H1 (cell line): ENCODE measurements at regions not wholly inside any gene's neighbourhood (a gene's known extent, or its start where the extent isn't known, plus 50 kb on each side); places are given as distances from the start of the nearest gene placed in this dataset.

ENCODE experiments used
- CTCF ChIA-PET: fragments of 300-600 bp; sonication (Branson Sonifier 250); formaldehyde crosslinking; loops from one replicate; lab custom pipeline; 2021; ENCODE audit not compliant: partially characterized antibody; lab: Charles Lee
- POLR2A ChIA-PET: fragments of 300-600 bp; sonication (Branson Sonifier 250); formaldehyde crosslinking; loops from one replicate; lab custom pipeline; 2021; ENCODE audit warnings: inconsistent platforms; ENCODE audit not compliant: partially characterized antibody; lab: Charles Lee
- DNase-seq, 2 experiments: peaks; one replicate each; pipeline versions ENCODE4 v3.0.0 to v3.0.0-alpha.2; 2010 to 2022; ENCODE audit warnings: low spot score in 2 of 2, low read depth in 1 of 2, mixed read lengths in 1 of 2
- FAIRE-seq: peaks from 2 replicates; lab custom pipeline; 2011; peaks lifted over from hg19 to GRCh38; lab: Jason Lieb, UNC
- H2AFZ ChIP-seq: 2 replicates; pipeline ENCODE4 v1.8.1; 2012; ENCODE audit warnings: low read length, inconsistent platforms
- H2AK5ac ChIP-seq: 2 replicates; pipeline ENCODE4 v1.6.1; 2013; ENCODE audit warnings: low read depth, low read length
- H2BK120ac ChIP-seq: replicated peaks from 2 replicates; pipeline ENCODE3; 2013; ENCODE audit warnings: low read depth, low read length, inconsistent platforms
- H2BK12ac ChIP-seq: 2 replicates; pipeline ENCODE4 v1.6.1; 2013; ENCODE audit warnings: low read depth, low read length
- H2BK15ac ChIP-seq: 2 replicates; pipeline ENCODE4 v1.6.1; 2013; ENCODE audit warnings: low read length
- H2BK20ac ChIP-seq: 2 replicates; pipeline ENCODE4 v1.6.1; 2013; ENCODE audit warnings: low read length
- H2BK5ac ChIP-seq: 2 replicates; pipeline ENCODE4 v1.6.1; 2013; ENCODE audit warnings: low read depth, low read length
- H3K14ac ChIP-seq: 2 replicates; pipeline ENCODE4 v1.6.1; 2013; ENCODE audit warnings: inconsistent platforms; ENCODE audit not compliant: insufficient read length
- H3K18ac ChIP-seq: 2 replicates; pipeline ENCODE4 v1.6.1; 2013; ENCODE audit warnings: low read length; ENCODE audit errors: extremely low read depth
- H3K23ac ChIP-seq: 2 replicates; pipeline ENCODE4 v1.6.1; 2013; ENCODE audit warnings: inconsistent platforms; ENCODE audit not compliant: insufficient read length
- H3K23me2 ChIP-seq: 2 replicates; pipeline ENCODE4 v1.6.1; 2013; ENCODE audit warnings: low read depth, low read length
- H3K27ac ChIP-seq: 2 replicates; pipeline ENCODE4 v1.6.1; 2011; ENCODE audit warnings: low read depth, low read length, inconsistent platforms
- H3K27me3 ChIP-seq, 4 experiments: replicated peaks in 1 of 4; 1 replicate in 1 of 4; 2 replicates in 3 of 4; pipeline versions ENCODE4 v1.6.1 to v1.8.1; 2011 to 2013; ENCODE audit warnings: low read length in 3 of 4, mild to moderate bottlenecking in 3 of 4, inconsistent platforms in 2 of 4, mixed read lengths in 2 of 4, moderate library complexity in 1 of 4; ENCODE audit not compliant: control insufficient read depth in 3 of 4, insufficient read depth in 3 of 4; ENCODE audit errors: extremely low read depth in 1 of 4
- H3K36me3 ChIP-seq, 4 experiments: 2 replicates each; pipeline versions ENCODE4 v1.6.1 to v1.8.1; 2011 to 2013; ENCODE audit warnings: mild to moderate bottlenecking in 4 of 4, low read length in 3 of 4, moderate library complexity in 2 of 4, control low read depth in 1 of 4, inconsistent platforms in 1 of 4; ENCODE audit not compliant: insufficient read depth in 4 of 4, control insufficient read depth in 2 of 4
- H3K4ac ChIP-seq: replicated peaks from 2 replicates; pipeline ENCODE3; 2013; ENCODE audit warnings: low read length, low read depth, mixed read lengths, inconsistent platforms; ENCODE audit not compliant: insufficient read length
- H3K4me1 ChIP-seq, 4 experiments: replicated peaks in 1 of 4; 1 replicate in 1 of 4; 2 replicates in 3 of 4; pipeline versions ENCODE4 v1.6.1 to v1.8.1; 2011 to 2013; ENCODE audit warnings: low read length in 3 of 4, inconsistent platforms in 2 of 4, mixed read lengths in 1 of 4; ENCODE audit not compliant: insufficient read depth in 4 of 4, control insufficient read depth in 3 of 4
- H3K4me2 ChIP-seq, 2 experiments: 2 replicates each; pipeline versions ENCODE4 v1.6.1 to v1.8.1; 2011 to 2013; ENCODE audit warnings: low read depth in 2 of 2, low read length in 2 of 2, control low read depth in 1 of 2, inconsistent platforms in 1 of 2, mild to moderate bottlenecking in 1 of 2; ENCODE audit not compliant: insufficient read depth in 1 of 2
- H3K4me3 ChIP-seq, 4 experiments: fragments of 200-600, 300-600 bp in 1 of 4; sonication (generic), shearing (Covaris generic), sonication (Bioruptor Twin) in 1 of 4; 2 replicates each; pipeline versions ENCODE4 v1.5.1 to v1.8.1; 2011 to 2016; ENCODE audit warnings: low read length in 4 of 4, low read depth in 3 of 4, control low read depth in 2 of 4, inconsistent platforms in 2 of 4, mild to moderate bottlenecking in 2 of 4, mixed read lengths in 1 of 4, moderate library complexity in 1 of 4; ENCODE audit not compliant: insufficient read depth in 2 of 4; ENCODE audit errors: extremely low read depth in 1 of 4
- H3K56ac ChIP-seq: replicated peaks from 2 replicates; pipeline ENCODE3; 2013; ENCODE audit warnings: low read depth, mild to moderate bottlenecking, mixed read lengths, low read length, inconsistent platforms; ENCODE audit not compliant: insufficient read length
- H3K79me1 ChIP-seq: 2 replicates; pipeline ENCODE4 v1.6.1; 2013; ENCODE audit warnings: low read depth, low read length, control low read depth
- H3K79me2 ChIP-seq, 2 experiments: 2 replicates each; pipeline versions ENCODE4 v1.6.1 to v1.8.1; 2012 to 2013; ENCODE audit warnings: low read length in 2 of 2, mild to moderate bottlenecking in 2 of 2, inconsistent platforms in 1 of 2; ENCODE audit not compliant: insufficient read depth in 2 of 2, control insufficient read depth in 1 of 2
- H3K9ac ChIP-seq, 4 experiments: replicated peaks in 1 of 4; 1 replicate in 1 of 4; 2 replicates in 3 of 4; pipeline versions ENCODE4 v1.6.1 to v1.8.1; 2011 to 2013; ENCODE audit warnings: low read depth in 3 of 4, low read length in 3 of 4, control low read depth in 2 of 4, mild to moderate bottlenecking in 2 of 4, moderate library complexity in 2 of 4, inconsistent platforms in 1 of 4; ENCODE audit errors: extremely low read depth in 1 of 4
- H3K9me3 ChIP-seq, 2 experiments: 2 replicates each; pipeline versions ENCODE4 v1.6.1 to v1.8.1; 2012 to 2013; ENCODE audit warnings: mild to moderate bottlenecking in 2 of 2, moderate library complexity in 2 of 2, control low read depth in 1 of 2, inconsistent platforms in 1 of 2, low read depth in 1 of 2, low read length in 1 of 2, mixed read lengths in 1 of 2; ENCODE audit not compliant: insufficient read depth in 2 of 2
- H4K20me1 ChIP-seq, 2 experiments: replicated peaks in 1 of 2; 2 replicates each; pipeline versions ENCODE3 to v1.8.1; 2011 to 2013; ENCODE audit warnings: inconsistent platforms in 2 of 2, low read length in 2 of 2, mild to moderate bottlenecking in 1 of 2; ENCODE audit not compliant: insufficient read depth in 2 of 2, control insufficient read depth in 1 of 2
- H4K5ac ChIP-seq: 2 replicates; pipeline ENCODE4 v1.6.1; 2013; ENCODE audit warnings: low read length, low read depth, mixed read lengths, inconsistent platforms; ENCODE audit not compliant: insufficient read length
- H4K8ac ChIP-seq: 2 replicates; pipeline ENCODE4 v1.8.0; 2013; ENCODE audit warnings: mild to moderate bottlenecking, moderate library complexity, low read length, inconsistent platforms; ENCODE audit not compliant: insufficient read depth; ENCODE audit errors: extremely low read depth
- H4K91ac ChIP-seq: replicated peaks from 2 replicates; pipeline ENCODE3; 2013; ENCODE audit warnings: low read length, mixed read lengths, inconsistent platforms; ENCODE audit not compliant: insufficient read length
- ASH2L ChIP-seq: fragments of 200-600, 300-600 bp; sonication (generic); IDR thresholded peaks from one replicate; pipeline ENCODE4 v1.7.1; 2017; ENCODE audit warnings: low read length
- CTCF ChIP-seq, 3 experiments: IDR thresholded peaks; 1 replicate in 2 of 3; 2 replicates in 1 of 3; pipeline versions ENCODE4 v1.5.1 to v1.6.1; 2011; ENCODE audit warnings: low read length in 3 of 3, mild to moderate bottlenecking in 3 of 3, inconsistent platforms in 2 of 3, low read depth in 1 of 3, moderate library complexity in 1 of 3; ENCODE audit not compliant: insufficient read depth in 1 of 3; ENCODE audit errors: control extremely low read depth in 1 of 3
- EP300 ChIP-seq, 2 experiments: IDR thresholded peaks; 1 replicate in 1 of 2; 2 replicates in 1 of 2; pipeline ENCODE4 v1.6.1; 2011 to 2012; ENCODE audit warnings: low read depth in 2 of 2, low read length in 2 of 2, mild to moderate bottlenecking in 2 of 2, borderline replicate concordance in 1 of 2, inconsistent platforms in 1 of 2, moderate library complexity in 1 of 2
- RAD21 ChIP-seq, 2 experiments: IDR thresholded peaks in 1 of 2; conservative IDR thresholded peaks in 1 of 2; 2 replicates each; pipeline ENCODE4 v1.6.1; 2011; ENCODE audit warnings: low read depth in 2 of 2, low read length in 2 of 2, improper control_type of control experiment in 1 of 2, inconsistent platforms in 1 of 2, mild to moderate bottlenecking in 1 of 2, moderate library complexity in 1 of 2
- WGBS, 2 experiments: shearing (Covaris generic) in 1 of 2; methylation state at CpG; one replicate each; pipeline versions ENCODE4 v1.1.6 to v1.1.7; 2013 to 2015; ENCODE audit warnings: low lambda C conversion rate in 2 of 2, mixed read lengths in 2 of 2, inconsistent platforms in 1 of 2, low coverage in 1 of 2, missing lambda C conversion rate in 1 of 2; ENCODE audit not compliant: insufficient replicate concordance in 2 of 2, insufficient coverage in 1 of 2, insufficient read length in 1 of 2; ENCODE audit errors: extremely low coverage in 1 of 2, missing lambda C conversion rate in 1 of 2; 5-methylcytosine and 5-hydroxymethylcytosine counted together

- H3K14ac ChIP-seq = no peak overlapping the region
- no peaks in the 10 kb centered on the region for H3K27me3 ChIP-seq
- no peaks in the 10 kb centered on the region for H3K79me1 ChIP-seq
- H4K8ac ChIP-seq = no peak overlapping the region
- no peak overlapping the region for H4K5ac ChIP-seq
- H3K56ac ChIP-seq = no peak overlapping the region
- H3K23ac ChIP-seq = no peak overlapping the region
- no peak overlapping the region for H2BK120ac ChIP-seq
- H3K9ac ChIP-seq = no peak overlapping the region
- peak overlapping the region; percentile 66 for H2AFZ ChIP-seq
- ChIA-PET POLR2A (no interaction called here), CTCF (interaction anchor here (0.6 to 1.7 kb wide), 9 partner anchors 13 to 540 kb away, joined by 3 to 5 read pairs (median 3); no protein-coding TSS in a partner anchor)
- no peaks in the 10 kb centered on the region for H3K23me2 ChIP-seq
- no peak for DNase-seq
- peak in 1 of 3 experiments; percentile 28; a peak in 1 of 4 replicates for TF ChIP-seq CTCF (IDR thresholded peaks at IDR 0.05; ENCODE audit: control extremely low read depth in 1 of 3, insufficient read depth in 1 of 3, low read depth in 1 of 3, low read length in 3 of 3)
- peak in 1 of 2 experiments; percentile 28; a peak in 2 of 4 replicates for TF ChIP-seq RAD21 (IDR thresholded peaks at IDR 0.05 in 1 of 2, conservative IDR thresholded peaks at IDR 0.05 in 1 of 2; ENCODE audit: low read depth in 2 of 2, low read length in 2 of 2)
- TF ChIP-seq ASH2L = peak; percentile 23
- no peak for TF ChIP-seq EP300 (IDR thresholded peaks at IDR 0.05; ENCODE audit: borderline replicate concordance in 1 of 2, low read depth in 2 of 2, low read length in 2 of 2)
- no peak overlapping the region for H2BK12ac ChIP-seq
- no peak overlapping the region for H3K4ac ChIP-seq
- no peaks in the 10 kb centered on the region for H3K4me1 ChIP-seq
- no peak overlapping the region for H3K18ac ChIP-seq
- H4K20me1 ChIP-seq = no peaks in the 10 kb centered on the region
- no peak for FAIRE-seq
- H3K9me3 ChIP-seq = no peaks in the 10 kb centered on the region
- no peak overlapping the region for H3K4me2 ChIP-seq
- no peak overlapping the region for H3K27ac ChIP-seq
- no peak overlapping the region for H2AK5ac ChIP-seq
- H4K91ac ChIP-seq = no peak overlapping the region
- H2BK15ac ChIP-seq = no peak overlapping the region
- H2BK5ac ChIP-seq = no peak overlapping the region
- H2BK20ac ChIP-seq = no peak overlapping the region
- 84% methylated on average over 4 of the region's 4 CpGs; no CpG with 5 or more reads in 1 of the 2 experiments for WGBS, 2 experiments
- no peaks in the 10 kb centered on the region for H3K79me2 ChIP-seq
- no peaks in the 10 kb centered on the region for H3K36me3 ChIP-seq
- no peak overlapping the region for H3K4me3 ChIP-seq
Observed at GRCh38 chr11:91527380-91528030, 697.1 kb upstream of the FAT3 start.
